ENCODE measurements at regions not wholly inside any gene's neighbourhood (a gene's known extent, or its start where the extent isn't known, plus 50 kb on each side); places are given as distances from the start of the nearest gene placed in this dataset.

DNA sequence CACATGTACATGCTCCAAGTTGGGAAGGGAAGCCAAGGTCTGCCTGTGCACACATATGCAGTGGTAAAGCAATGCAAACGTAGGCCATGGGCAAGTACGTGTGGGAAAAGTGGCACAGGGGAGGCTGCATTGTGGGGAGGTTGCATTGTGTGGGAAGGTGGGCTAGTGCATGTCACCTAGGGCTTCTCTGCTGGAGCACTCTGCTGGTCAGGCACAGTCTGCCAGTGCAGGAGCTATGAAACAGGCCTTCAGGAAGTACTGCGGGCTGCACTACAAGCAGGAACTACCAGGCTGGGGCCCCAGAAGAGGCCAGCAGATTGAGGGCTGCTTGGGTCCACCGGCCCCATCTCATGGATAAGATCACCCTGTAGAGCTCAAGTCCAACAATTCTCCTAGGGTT lies 1694.6 kb upstream of the CDH6 start:
- H3K9ac ChIP-seq (replicated peaks in 1 of 4; ENCODE audit: extremely low read depth in 1 of 4, low read depth in 3 of 4, low read length in 3 of 4) = no peak overlapping the region
- H3K27ac ChIP-seq (ENCODE audit: low read depth, low read length) = no peak overlapping the region
- no peak overlapping the region for H2BK15ac ChIP-seq (ENCODE audit: low read length)
- WGBS, 2 experiments (ENCODE audit: extremely low coverage in 1 of 2, insufficient coverage in 1 of 2, insufficient read length in 1 of 2, insufficient replicate concordance in 2 of 2, low coverage in 1 of 2, low lambda C conversion rate in 2 of 2, missing lambda C conversion rate in 1 of 2) = 73% methylated on average over 4 of the region's 4 CpGs; no CpG with 5 or more reads in 1 of the 2 experiments
- no peak overlapping the region for H3K4me2 ChIP-seq (ENCODE audit: insufficient read depth in 1 of 2, low read depth in 2 of 2, low read length in 2 of 2)
- no peak overlapping the region for H4K5ac ChIP-seq (ENCODE audit: insufficient read length, low read depth, low read length)
- no peak overlapping the region; the same call in 1 of the 2 replicates for H2BK20ac ChIP-seq (ENCODE audit: low read length)
- H3K79me2 ChIP-seq (ENCODE audit: control insufficient read depth in 1 of 2, insufficient read depth in 2 of 2, low read length in 2 of 2) = no peaks in the 10 kb centered on the region
- no peak overlapping the region for H4K91ac ChIP-seq (replicated peaks; ENCODE audit: insufficient read length, low read length)
- H3K4me1 ChIP-seq (replicated peaks in 1 of 4; ENCODE audit: control insufficient read depth in 3 of 4, insufficient read depth in 4 of 4, low read length in 3 of 4) = no peaks in the 10 kb centered on the region
- H3K9me3 ChIP-seq (ENCODE audit: insufficient read depth in 2 of 2, low read depth in 1 of 2, low read length in 1 of 2) = peaks cover 3 to 6% of the 10 kb centered on the region in 2 experiments; a peak in 2 of 4 replicates
- H3K14ac ChIP-seq (ENCODE audit: insufficient read length) = no peak overlapping the region
- H3K23ac ChIP-seq (ENCODE audit: insufficient read length) = no peak overlapping the region
- FAIRE-seq = no peak
- no peak overlapping the region for H4K8ac ChIP-seq (ENCODE audit: extremely low read depth, insufficient read depth, low read length)
- H2AK5ac ChIP-seq (ENCODE audit: low read depth, low read length) = no peak overlapping the region
- H2BK12ac ChIP-seq (ENCODE audit: low read depth, low read length) = no peak overlapping the region
- H3K18ac ChIP-seq (ENCODE audit: extremely low read depth, low read length) = no peak overlapping the region
- H2BK120ac ChIP-seq (replicated peaks; ENCODE audit: low read depth, low read length) = no peak overlapping the region
- no peaks in the 10 kb centered on the region for H3K23me2 ChIP-seq (ENCODE audit: low read depth, low read length)
- H3K4ac ChIP-seq (replicated peaks; ENCODE audit: insufficient read length, low read depth, low read length) = peak overlapping the region; percentile 53
- H2AFZ ChIP-seq (ENCODE audit: low read length) = no peak overlapping the region
- no peak overlapping the region; the same call in 1 of the 2 replicates for H2BK5ac ChIP-seq (ENCODE audit: low read depth, low read length)
- CTCF ChIA-PET (ENCODE audit: partially characterized antibody) = no interaction called here
- no peak for DNase-seq (ENCODE audit: low read depth in 1 of 2, low spot score in 2 of 2)
- H3K56ac ChIP-seq (replicated peaks; ENCODE audit: insufficient read length, low read depth, low read length) = no peak overlapping the region
- H3K79me1 ChIP-seq (ENCODE audit: low read depth, low read length) = no peaks in the 10 kb centered on the region
- no peaks in the 10 kb centered on the region for H3K36me3 ChIP-seq (ENCODE audit: control insufficient read depth in 2 of 4, insufficient read depth in 4 of 4, low read length in 3 of 4)
- no peak overlapping the region for H3K4me3 ChIP-seq (ENCODE audit: extremely low read depth in 1 of 4, insufficient read depth in 2 of 4, low read depth in 3 of 4, low read length in 4 of 4)
- H4K20me1 ChIP-seq (replicated peaks in 1 of 2; ENCODE audit: control insufficient read depth in 1 of 2, insufficient read depth in 2 of 2, low read length in 2 of 2) = no peaks in the 10 kb centered on the region
- H3K27me3 ChIP-seq (replicated peaks in 1 of 4; ENCODE audit: control insufficient read depth in 3 of 4, extremely low read depth in 1 of 4, insufficient read depth in 3 of 4, low read length in 3 of 4) = no peaks in the 10 kb centered on the region
- POLR2A ChIA-PET (ENCODE audit: partially characterized antibody) = no interaction called here
- TF ChIP-seq KDM5A (IDR thresholded peaks at IDR 0.05; ENCODE audit: low read length) (no peak), CHD1 (IDR thresholded peaks at IDR 0.05; ENCODE audit: low read depth, low read length) (no peak), CTBP2 (IDR thresholded peaks at IDR 0.05; ENCODE audit: borderline replicate concordance, insufficient read depth, insufficient read length, low read length) (no peak), SIN3A (conservative IDR thresholded peaks at IDR 0.05 in 1 of 2, IDR thresholded peaks at IDR 0.05 in 1 of 2; ENCODE audit: low read depth in 1 of 2, low read length in 2 of 2) (no peak), TEAD4 (IDR thresholded peaks at IDR 0.05; ENCODE audit: low read depth, low read length) (no peak), RXRA (IDR thresholded peaks at IDR 0.05; ENCODE audit: insufficient read depth, low read depth, low read length) (no peak), SIX5 (IDR thresholded peaks at IDR 0.05; ENCODE audit: low read depth, low read length) (no peak), RAD21 (IDR thresholded peaks at IDR 0.05 in 1 of 2, conservative IDR thresholded peaks at IDR 0.05 in 1 of 2; ENCODE audit: low read depth in 2 of 2, low read length in 2 of 2) (no peak), FOSL1 (IDR thresholded peaks at IDR 0.05; ENCODE audit: insufficient read depth, low read depth, low read length) (no peak), CEBPB (IDR thresholded peaks at IDR 0.05; ENCODE audit: low read depth, low read length) (no peak), KDM4A (IDR thresholded peaks at IDR 0.05; ENCODE audit: low read depth, low read length, severe bottlenecking) (no peak), SIRT6 (IDR thresholded peaks at IDR 0.05; ENCODE audit: low read length) (no peak), EZH2 (IDR thresholded peaks at IDR 0.05; ENCODE audit: low read depth, low read length, severe bottlenecking) (no peak)
- TF ChIP-seq, protein P1, sequence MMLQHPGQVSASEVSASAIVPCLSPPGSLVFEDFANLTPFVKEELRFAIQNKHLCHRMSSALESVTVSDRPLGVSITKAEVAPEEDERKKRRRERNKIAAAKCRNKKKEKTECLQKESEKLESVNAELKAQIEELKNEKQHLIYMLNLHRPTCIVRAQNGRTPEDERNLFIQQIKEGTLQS (IDR thresholded peaks at IDR 0.05; ENCODE audit: insufficient read depth, low read depth, low read length) = no peak

Measured in H1 (cell line).